Hepatocyte (in vitro differentiated cells): ENCODE measurements at regions not wholly inside any gene's neighbourhood (a gene's known extent, or its start where the extent isn't known, plus 50 kb on each side); places are given as distances from the start of the nearest gene placed in this dataset.
"Not testable (repeated sequence)": the region's sequence is repeated elsewhere in the genome, so short reads cannot be mapped to it uniquely, and the experiment has no call there.

Source experiments
- DNase-seq: peaks from one replicate; pipeline ENCODE4 v3.0.0-alpha.2; 2016; ENCODE audit warnings: low spot score
- H2AFZ ChIP-seq: fragments of 200-600 bp; sonication (generic); 2 replicates; pipeline ENCODE4 v1.6.0; 2016; ENCODE audit warnings: antibody characterized with exemption, mild to moderate bottlenecking
- H3K27ac ChIP-seq: fragments of 200-600 bp; sonication (generic); 2 replicates; pipeline ENCODE4 v1.5.1; 2016; ENCODE audit warnings: mild to moderate bottlenecking
- H3K27me3 ChIP-seq: fragments of 200-600 bp; sonication (generic); 2 replicates; pipeline ENCODE4 v1.6.1; 2016
- H3K36me3 ChIP-seq: fragments of 200-600 bp; sonication (generic); replicated peaks from 2 replicates; pipeline ENCODE4 v1.5.1; 2016; ENCODE audit warnings: low read depth; ENCODE audit not compliant: insufficient read depth
- H3K4me1 ChIP-seq: fragments of 200-600 bp; sonication (generic); 2 replicates; pipeline ENCODE4 v1.5.1; 2016; ENCODE audit warnings: mild to moderate bottlenecking, moderate library complexity; ENCODE audit not compliant: insufficient read depth
- H3K4me2 ChIP-seq: fragments of 200-600 bp; sonication (generic); 2 replicates; pipeline ENCODE4 v1.6.0; 2016
- H3K4me3 ChIP-seq: fragments of 200-600 bp; sonication (generic); 2 replicates; pipeline ENCODE4 v1.5.1; 2016; ENCODE audit warnings: mild to moderate bottlenecking
- H3K79me2 ChIP-seq: fragments of 200-600 bp; sonication (generic); 2 replicates; pipeline ENCODE4 v1.6.0; 2017; ENCODE audit warnings: mild to moderate bottlenecking
- H3K9me2 ChIP-seq: fragments of 200-600 bp; sonication (generic); replicated peaks from 2 replicates; pipeline ENCODE4 v1.6.0; 2017; ENCODE audit warnings: mild to moderate bottlenecking; ENCODE audit not compliant: insufficient read depth
- H3K9me3 ChIP-seq: fragments of 200-600 bp; sonication (generic); 2 replicates; pipeline ENCODE4 v1.5.1; 2016; ENCODE audit warnings: low read depth, mild to moderate bottlenecking
- H4K20me1 ChIP-seq: fragments of 200-600 bp; sonication (generic); 2 replicates; pipeline ENCODE4 v1.6.0; 2016; ENCODE audit warnings: mild to moderate bottlenecking; ENCODE audit not compliant: insufficient read depth, poor library complexity, severe bottlenecking
- CTCF ChIP-seq: fragments of 200-600 bp; sonication (generic); IDR thresholded peaks from 2 replicates; pipeline ENCODE4 v1.5.1; 2016; ENCODE audit warnings: antibody characterized with exemption, mild to moderate bottlenecking; ENCODE audit not compliant: poor library complexity
- EZH2 ChIP-seq: fragments of 200-600 bp; sonication (generic); IDR thresholded peaks from 2 replicates; pipeline ENCODE4 v1.6.1; 2016; ENCODE audit warnings: antibody characterized with exemption, mild to moderate bottlenecking, borderline replicate concordance
- EZH2phosphoT487 ChIP-seq: fragments of 200-600 bp; sonication (generic); IDR thresholded peaks from one replicate; pipeline ENCODE4 v1.6.1; 2018; ENCODE audit warnings: antibody characterized with exemption, mild to moderate bottlenecking, low read depth, moderate library complexity; ENCODE audit not compliant: unreplicated experiment, severe bottlenecking
- WGBS: methylation state at CpG from one replicate; pipeline ENCODE4 v1.1.6; 2016; ENCODE audit warnings: low lambda C conversion rate; ENCODE audit errors: missing lambda C conversion rate; 5-methylcytosine and 5-hydroxymethylcytosine counted together

GRCh38 chr22:23381661-23382427 is 198.2 kb downstream of the IGLL1 start:
- no peaks in the 10 kb centered on the region for H3K27me3 ChIP-seq
- no peaks in the 10 kb centered on the region for H3K79me2 ChIP-seq
- no peaks in the 10 kb centered on the region for H3K9me3 ChIP-seq
- H3K36me3 ChIP-seq, result no peaks in the 10 kb centered on the region
- no peaks in the 10 kb centered on the region for H4K20me1 ChIP-seq
- 97% methylated on average over 12 of the region's 16 CpGs for WGBS
- no peak overlapping the region for H2AFZ ChIP-seq
- no peak for TF ChIP-seq EZH2
- TF ChIP-seq EZH2phosphoT487, result no peak
- no peak for TF ChIP-seq CTCF
- DNase-seq, result no peak
- peaks cover 11% of the 10 kb centered on the region for H3K4me1 ChIP-seq
- H3K4me2 ChIP-seq, result no peak overlapping the region
- H3K9me2 ChIP-seq, result no peaks in the 10 kb centered on the region
- H3K4me3 ChIP-seq, result no peak overlapping the region
- H3K27ac ChIP-seq, result no peak overlapping the region

DNA sequence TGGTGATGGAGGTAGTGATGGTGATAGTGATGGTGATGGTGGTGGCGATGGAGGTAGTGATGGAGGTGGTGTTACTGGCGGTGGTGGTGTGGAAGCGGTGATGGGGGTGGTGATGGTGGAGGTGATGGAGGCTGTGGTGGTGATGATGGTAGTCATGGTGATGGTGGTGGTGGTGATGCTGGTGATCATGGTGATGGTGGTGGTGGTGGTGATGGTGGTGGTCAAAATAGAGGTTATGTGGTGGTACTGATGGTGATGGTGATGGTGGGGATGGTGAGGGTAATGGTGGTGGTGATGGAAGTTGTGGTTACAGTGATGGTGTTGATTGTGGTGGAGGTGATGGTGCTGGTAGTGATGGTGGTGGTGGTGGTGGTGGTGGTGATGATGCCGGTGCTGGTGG is 199.2 kb downstream of the IGLL1 start:
- H3K79me2 ChIP-seq, result no peaks in the 10 kb centered on the region
- H4K20me1 ChIP-seq, result no peaks in the 10 kb centered on the region
- H3K27ac ChIP-seq, result no peak overlapping the region
- no peaks in the 10 kb centered on the region for H3K9me2 ChIP-seq
- no peaks in the 10 kb centered on the region for H3K36me3 ChIP-seq
- TF ChIP-seq EZH2phosphoT487 (no peak), EZH2 (no peak), CTCF (no peak)
- 98% methylated on average over 4 of the region's 4 CpGs for WGBS
- H3K4me1 ChIP-seq, result peaks cover 11% of the 10 kb centered on the region
- no peaks in the 10 kb centered on the region for H3K9me3 ChIP-seq
- H3K4me2 ChIP-seq, result no peak overlapping the region
- no peaks in the 10 kb centered on the region for H3K27me3 ChIP-seq
- no peak for DNase-seq
- H3K4me3 ChIP-seq, result no peak overlapping the region
- H2AFZ ChIP-seq, result no peak overlapping the region

DNA sequence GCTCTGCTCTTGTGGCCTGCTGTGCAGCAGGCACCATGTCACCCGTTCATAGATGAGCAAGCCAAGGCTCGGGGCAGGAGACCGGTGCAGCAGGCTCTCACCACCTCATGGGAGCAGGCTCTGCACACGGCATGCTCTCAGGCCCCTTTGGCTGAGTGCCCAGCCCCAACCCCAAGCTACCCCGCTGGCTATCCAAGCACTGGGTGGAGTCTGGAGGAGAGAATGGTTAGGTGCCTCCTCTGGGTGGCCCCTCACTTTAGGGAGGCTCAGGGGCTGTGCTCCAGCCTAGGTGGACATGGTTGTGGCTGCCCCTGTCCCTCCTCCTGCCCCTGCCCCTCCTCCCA is 199.9 kb downstream of the IGLL1 start:
- Histone ChIP-seq H3K4me3 (no peak overlapping the region), H3K9me2 (no peaks in the 10 kb centered on the region), H4K20me1 (no peaks in the 10 kb centered on the region), H3K79me2 (no peaks in the 10 kb centered on the region), H2AFZ (no peak overlapping the region), H3K4me1 (peaks cover 11% of the 10 kb centered on the region), H3K36me3 (no peaks in the 10 kb centered on the region), H3K27ac (no peak overlapping the region), H3K9me3 (no peaks in the 10 kb centered on the region), H3K27me3 (no peaks in the 10 kb centered on the region), H3K4me2 (no peak overlapping the region)
- DNase-seq, result no peak
- 64% methylated on average over 5 of the region's 5 CpGs for WGBS
- TF ChIP-seq EZH2phosphoT487 (no peak), EZH2 (no peak), CTCF (no peak)

DNA sequence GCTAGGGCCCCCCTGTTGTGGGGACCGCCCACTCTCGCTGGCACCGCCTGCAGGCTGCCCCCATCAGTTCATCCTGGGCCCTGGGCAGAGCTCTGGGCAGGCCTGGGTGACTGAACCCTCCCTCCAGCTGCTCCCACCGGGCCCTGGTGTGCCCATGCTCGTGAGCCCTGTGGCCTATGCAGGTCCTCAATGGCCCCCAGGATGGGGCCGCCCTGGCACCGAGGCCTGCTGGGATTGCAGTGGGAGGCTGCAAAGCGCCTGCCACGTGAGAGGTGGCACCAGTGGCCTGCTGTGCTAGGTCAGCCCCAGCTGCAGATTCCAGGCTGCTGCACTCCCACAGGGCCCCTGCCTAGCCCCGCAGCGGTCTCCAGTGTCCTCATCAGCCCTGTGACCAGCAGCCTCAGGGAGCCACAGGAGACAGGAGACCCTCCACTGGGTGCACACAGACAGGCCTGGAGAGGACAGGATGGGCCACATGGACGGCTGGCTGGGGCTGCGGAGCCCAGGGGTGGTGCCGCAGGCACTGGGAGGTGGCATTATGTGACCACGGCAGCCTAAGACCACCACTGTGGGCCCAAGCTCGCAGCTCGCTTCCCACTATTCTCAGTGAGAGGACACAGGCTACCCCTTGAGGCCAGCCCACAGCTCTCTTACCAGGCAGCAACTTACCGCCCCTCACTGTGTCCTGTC is 199.4 kb downstream of the BCR start:
- H3K27me3 ChIP-seq, result not testable (repeated sequence)
- peaks cover 11% of the 10 kb centered on the region for H3K4me1 ChIP-seq
- WGBS, result 97% methylated on average over 14 of the region's 18 CpGs

More for the DNA sequence above, 199.4 kb downstream of the BCR start:
- H3K36me3 ChIP-seq, H4K20me1 ChIP-seq, DNase-seq, H2AFZ ChIP-seq, H3K27ac ChIP-seq, H3K79me2 ChIP-seq, H3K4me3 ChIP-seq, H3K4me2 ChIP-seq, H3K9me2 ChIP-seq, H3K9me3 ChIP-seq: not testable (repeated sequence)
